Fibroblast of pulmonary artery (primary cell): ENCODE measurements at regions not wholly inside any gene's neighbourhood (a gene's known extent, or its start where the extent isn't known, plus 50 kb on each side); places are given as distances from the start of the nearest gene placed in this dataset.
"Not testable (repeated sequence)": the region's sequence is repeated elsewhere in the genome, so short reads cannot be mapped to it uniquely, and the experiment has no call there.

Experiments
- DNase-seq: peaks from one replicate; pipeline ENCODE4 v3.0.0-alpha.2; 2010; ENCODE audit warnings: low read depth
- H3K4me3 ChIP-seq: replicated peaks from 2 replicates; pipeline ENCODE4 v1.5.1; 2011; ENCODE audit warnings: low read depth, mild to moderate bottlenecking, control low read depth, low read length, moderate library complexity
- TF ChIP-seq, protein P1 (sequence below): IDR thresholded peaks from 2 replicates; pipeline ENCODE4 v1.5.1; 2011; ENCODE audit warnings: mild to moderate bottlenecking, control low read depth, low read length, inconsistent platforms; ENCODE audit errors: missing control alignments

DNA sequence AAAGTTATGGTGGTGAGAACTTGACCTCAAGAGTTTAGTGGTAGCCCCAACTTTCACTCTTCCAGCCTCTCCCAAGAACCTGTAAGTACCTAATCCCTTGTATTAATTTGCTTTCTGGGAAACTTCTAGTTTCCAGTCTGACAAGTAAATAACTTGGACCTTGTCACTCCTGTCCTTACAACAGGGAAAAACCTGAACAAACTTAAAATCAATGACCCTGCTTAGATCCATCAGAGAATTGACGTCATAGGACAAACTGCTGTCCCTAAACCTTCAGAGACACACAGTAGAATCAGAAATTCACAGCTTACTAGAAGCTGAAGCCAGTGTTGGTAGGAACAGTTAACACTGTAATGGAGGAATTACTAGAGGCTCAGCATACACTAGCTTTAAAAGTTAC lies 60.0 kb upstream of the DCLK2 start:
- no peak overlapping the region for H3K4me3 ChIP-seq
- DNase-seq: no peak
- TF ChIP-seq, protein P1, sequence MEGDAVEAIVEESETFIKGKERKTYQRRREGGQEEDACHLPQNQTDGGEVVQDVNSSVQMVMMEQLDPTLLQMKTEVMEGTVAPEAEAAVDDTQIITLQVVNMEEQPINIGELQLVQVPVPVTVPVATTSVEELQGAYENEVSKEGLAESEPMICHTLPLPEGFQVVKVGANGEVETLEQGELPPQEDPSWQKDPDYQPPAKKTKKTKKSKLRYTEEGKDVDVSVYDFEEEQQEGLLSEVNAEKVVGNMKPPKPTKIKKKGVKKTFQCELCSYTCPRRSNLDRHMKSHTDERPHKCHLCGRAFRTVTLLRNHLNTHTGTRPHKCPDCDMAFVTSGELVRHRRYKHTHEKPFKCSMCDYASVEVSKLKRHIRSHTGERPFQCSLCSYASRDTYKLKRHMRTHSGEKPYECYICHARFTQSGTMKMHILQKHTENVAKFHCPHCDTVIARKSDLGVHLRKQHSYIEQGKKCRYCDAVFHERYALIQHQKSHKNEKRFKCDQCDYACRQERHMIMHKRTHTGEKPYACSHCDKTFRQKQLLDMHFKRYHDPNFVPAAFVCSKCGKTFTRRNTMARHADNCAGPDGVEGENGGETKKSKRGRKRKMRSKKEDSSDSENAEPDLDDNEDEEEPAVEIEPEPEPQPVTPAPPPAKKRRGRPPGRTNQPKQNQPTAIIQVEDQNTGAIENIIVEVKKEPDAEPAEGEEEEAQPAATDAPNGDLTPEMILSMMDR: no peak

DNA sequence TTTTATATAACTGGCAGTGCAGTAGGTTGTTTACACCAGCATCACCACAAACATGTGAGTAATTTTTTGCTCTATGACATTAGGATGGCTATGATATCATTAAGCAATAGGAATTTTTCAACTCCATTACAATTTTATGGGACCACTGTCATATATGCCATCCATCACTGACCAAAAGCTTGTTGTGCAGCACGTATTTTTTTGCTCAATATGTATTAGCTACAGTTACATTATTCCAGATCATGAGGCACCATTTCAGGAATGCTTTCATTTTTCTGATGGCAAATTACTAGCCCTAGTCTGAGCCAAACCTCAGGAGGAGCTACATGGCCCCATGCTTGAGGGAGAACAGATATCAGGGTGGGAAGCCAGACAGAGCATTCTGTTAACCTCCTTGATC lies 56.8 kb upstream of the DCLK2 start:
- no peak overlapping the region for H3K4me3 ChIP-seq
- TF ChIP-seq, protein P1: no peak
- no peak for DNase-seq

DNA sequence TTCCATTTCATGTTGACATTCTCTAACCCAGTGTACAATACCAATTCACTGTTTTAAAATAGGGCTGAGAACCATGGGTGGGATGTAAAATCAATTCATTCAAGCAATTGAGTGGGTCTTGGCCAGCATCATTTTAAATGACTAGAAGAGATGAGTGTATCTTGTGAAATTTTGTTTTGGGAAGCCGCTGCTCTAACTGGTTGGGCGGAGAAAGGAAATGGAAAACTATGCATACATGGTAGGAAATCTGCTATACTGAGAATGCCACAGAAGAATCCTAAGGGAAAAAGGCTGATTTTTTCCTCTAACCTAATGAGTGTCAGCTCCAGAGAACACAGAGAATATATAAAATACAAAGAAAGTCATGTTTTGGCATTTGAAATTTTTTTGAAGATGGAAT lies 54.8 kb upstream of the DCLK2 start:
- no peak for DNase-seq
- TF ChIP-seq, protein P1: no peak
- H3K4me3 ChIP-seq: no peak overlapping the region

DNA sequence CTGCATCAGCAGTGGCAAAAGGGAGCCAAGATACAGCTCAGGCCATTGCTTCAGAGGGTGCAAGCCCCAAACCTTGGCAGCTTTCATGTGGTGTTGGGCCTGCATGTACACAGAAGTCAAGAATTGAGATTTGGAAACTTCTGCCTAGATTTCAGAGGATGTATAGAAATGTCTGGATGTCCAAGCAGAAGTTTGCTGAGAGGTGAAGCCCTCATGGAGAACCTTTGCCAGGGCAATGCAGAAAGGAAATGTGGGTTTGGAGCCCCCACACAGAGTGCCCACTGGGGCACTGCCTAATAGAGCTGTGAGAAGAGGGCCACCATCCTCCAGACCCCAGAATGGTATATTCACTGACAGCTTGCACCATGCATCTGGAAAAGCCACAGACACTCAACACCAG lies 51.3 kb upstream of the DCLK2 start:
- DNase-seq: not testable (repeated sequence)

More for the DNA sequence above, 51.3 kb upstream of the DCLK2 start:
- H3K4me3 ChIP-seq: not testable (repeated sequence)
